ENCODE measurements at regions not wholly inside any gene's neighbourhood (a gene's known extent, or its start where the extent isn't known, plus 50 kb on each side); places are given as distances from the start of the nearest gene placed in this dataset.

DNA sequence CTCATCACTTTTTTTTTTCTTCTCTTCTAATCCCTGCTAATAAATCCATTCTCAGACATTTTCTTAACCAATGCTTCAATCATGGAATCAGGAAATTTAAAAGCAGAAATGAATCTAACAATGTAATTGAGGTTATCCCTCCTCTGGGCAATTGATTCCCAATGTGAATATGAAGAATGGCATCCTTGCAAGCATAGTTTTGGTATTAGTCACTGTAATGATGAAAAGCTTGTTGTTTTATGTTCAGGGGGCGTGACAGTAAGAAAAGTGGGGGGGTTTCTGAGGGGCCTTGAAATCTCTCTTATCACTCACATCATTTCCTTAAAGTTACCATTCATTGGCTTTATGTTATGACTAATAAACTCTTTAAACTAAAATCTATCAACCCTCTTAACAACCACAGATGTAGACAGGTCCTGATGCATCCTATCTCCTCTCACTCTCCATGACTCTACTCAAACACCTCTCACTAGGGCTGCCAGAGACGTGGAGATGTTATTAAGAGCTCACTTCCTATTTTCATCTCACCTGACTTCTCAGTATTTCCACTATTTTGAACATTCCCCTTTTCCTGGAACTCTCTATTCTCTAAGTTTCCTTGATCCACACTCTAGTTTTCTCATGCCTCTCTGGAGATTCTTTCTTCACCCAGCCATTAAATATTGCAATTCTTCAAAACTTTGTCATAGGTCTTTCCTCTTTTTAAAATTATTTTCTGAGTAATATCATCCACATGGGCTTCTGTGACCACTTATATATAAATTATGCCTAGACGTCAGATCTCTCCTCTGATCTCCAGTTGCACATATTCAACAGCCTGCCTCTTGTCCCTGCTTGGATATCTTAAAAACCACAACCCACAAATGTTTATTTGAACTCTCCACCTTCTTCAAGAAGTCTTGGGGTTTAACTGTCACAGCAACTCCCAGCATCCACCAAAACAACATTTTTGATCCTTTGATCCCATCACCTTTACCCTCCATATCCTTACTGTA, 332.9 kb downstream of the CDH2 start:
- TF ChIP-seq, protein P1, sequence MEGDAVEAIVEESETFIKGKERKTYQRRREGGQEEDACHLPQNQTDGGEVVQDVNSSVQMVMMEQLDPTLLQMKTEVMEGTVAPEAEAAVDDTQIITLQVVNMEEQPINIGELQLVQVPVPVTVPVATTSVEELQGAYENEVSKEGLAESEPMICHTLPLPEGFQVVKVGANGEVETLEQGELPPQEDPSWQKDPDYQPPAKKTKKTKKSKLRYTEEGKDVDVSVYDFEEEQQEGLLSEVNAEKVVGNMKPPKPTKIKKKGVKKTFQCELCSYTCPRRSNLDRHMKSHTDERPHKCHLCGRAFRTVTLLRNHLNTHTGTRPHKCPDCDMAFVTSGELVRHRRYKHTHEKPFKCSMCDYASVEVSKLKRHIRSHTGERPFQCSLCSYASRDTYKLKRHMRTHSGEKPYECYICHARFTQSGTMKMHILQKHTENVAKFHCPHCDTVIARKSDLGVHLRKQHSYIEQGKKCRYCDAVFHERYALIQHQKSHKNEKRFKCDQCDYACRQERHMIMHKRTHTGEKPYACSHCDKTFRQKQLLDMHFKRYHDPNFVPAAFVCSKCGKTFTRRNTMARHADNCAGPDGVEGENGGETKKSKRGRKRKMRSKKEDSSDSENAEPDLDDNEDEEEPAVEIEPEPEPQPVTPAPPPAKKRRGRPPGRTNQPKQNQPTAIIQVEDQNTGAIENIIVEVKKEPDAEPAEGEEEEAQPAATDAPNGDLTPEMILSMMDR (IDR thresholded peaks at IDR 0.05): no peak
- TF ChIP-seq, protein P2, sequence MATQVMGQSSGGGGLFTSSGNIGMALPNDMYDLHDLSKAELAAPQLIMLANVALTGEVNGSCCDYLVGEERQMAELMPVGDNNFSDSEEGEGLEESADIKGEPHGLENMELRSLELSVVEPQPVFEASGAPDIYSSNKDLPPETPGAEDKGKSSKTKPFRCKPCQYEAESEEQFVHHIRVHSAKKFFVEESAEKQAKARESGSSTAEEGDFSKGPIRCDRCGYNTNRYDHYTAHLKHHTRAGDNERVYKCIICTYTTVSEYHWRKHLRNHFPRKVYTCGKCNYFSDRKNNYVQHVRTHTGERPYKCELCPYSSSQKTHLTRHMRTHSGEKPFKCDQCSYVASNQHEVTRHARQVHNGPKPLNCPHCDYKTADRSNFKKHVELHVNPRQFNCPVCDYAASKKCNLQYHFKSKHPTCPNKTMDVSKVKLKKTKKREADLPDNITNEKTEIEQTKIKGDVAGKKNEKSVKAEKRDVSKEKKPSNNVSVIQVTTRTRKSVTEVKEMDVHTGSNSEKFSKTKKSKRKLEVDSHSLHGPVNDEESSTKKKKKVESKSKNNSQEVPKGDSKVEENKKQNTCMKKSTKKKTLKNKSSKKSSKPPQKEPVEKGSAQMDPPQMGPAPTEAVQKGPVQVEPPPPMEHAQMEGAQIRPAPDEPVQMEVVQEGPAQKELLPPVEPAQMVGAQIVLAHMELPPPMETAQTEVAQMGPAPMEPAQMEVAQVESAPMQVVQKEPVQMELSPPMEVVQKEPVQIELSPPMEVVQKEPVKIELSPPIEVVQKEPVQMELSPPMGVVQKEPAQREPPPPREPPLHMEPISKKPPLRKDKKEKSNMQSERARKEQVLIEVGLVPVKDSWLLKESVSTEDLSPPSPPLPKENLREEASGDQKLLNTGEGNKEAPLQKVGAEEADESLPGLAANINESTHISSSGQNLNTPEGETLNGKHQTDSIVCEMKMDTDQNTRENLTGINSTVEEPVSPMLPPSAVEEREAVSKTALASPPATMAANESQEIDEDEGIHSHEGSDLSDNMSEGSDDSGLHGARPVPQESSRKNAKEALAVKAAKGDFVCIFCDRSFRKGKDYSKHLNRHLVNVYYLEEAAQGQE (IDR thresholded peaks at IDR 0.05; ENCODE audit: insufficient read depth in 1 of 2, low read depth in 2 of 2, low read length in 1 of 2): no peak

Measured in Panc1 (cell line).